ENCODE measurements at regions not wholly inside any gene's neighbourhood (a gene's known extent, or its start where the extent isn't known, plus 50 kb on each side); places are given as distances from the start of the nearest gene placed in this dataset.
A peak's percentile ranks its signal among the peaks of the same experiment; 100 is the strongest.
"Not testable (repeated sequence)": the region's sequence is repeated elsewhere in the genome, so short reads cannot be mapped to it uniquely, and the experiment has no call there.

DNA sequence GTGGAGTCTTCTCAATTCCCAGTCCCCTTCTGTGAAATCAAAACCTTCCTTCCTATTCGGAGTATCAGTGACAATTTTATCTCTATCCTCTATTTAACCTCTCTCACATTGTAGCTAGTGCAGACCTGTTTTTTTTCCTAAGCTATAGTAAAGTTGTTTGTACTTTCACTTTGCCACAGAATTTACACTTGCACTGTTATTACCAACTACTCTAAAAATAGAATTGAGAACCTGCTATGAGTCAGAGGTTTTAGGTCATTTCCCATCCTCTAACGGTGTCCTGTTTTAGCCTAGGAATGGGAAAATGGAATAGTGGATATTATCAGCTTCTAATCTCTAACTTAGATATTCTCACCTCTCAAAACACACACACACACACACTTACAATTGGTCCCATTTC is 862.7 kb downstream of the NCAM2 start:
- DNase-seq, result no peak

DNA sequence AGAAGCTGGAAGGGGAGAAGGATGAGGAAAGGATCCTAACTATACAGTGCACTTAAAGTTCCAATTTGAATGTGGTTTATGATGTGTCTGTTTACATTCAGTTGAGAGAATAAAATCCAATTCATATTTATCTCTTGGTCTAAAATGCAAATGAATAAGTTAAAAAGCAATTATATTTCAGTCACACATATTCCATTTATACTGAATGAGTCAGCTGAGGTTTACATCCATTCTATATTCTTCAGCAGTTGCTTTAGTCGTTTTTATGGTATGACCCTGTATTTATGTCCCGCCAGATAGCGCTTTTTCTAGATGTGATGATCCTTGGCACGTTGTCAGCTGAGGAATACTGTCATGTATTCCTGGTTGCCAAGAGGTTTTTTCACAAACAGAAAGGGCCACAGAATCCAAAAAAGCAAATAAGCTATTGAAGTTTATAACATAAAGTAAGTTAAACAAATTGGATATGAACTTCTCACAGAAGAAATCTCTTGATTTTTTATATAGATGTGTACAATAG is 866.2 kb downstream of the NCAM2 start:
- DNase-seq, result no peak

DNA sequence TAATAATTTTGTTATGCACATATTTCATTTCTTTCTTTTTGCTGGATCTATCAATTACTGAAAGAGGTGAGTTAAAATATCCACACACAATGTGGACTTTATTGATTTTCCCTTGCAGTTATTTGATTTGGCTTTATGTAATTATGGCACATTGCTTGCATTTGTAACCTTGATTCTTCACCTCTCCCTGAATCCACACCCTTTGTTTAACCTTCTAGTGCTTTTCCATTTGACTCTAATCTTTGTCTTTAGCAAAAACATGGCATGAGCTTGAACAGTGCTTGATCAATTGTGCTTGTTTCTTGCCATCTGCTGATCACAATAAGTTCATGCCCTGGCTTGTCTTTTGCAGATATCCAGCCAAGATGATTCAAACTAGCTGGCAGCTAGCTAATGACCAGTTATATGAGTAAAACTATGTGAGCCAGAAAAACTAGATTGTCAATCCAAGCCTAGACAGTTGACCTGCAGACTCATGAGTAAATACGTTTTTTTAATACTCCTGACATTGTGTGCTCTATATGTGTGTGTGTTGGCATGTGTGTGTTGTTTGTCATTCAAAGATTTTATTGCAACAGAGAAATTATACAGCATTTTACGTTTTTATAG is 899.2 kb downstream of the NCAM2 start:
- no peak for DNase-seq

DNA sequence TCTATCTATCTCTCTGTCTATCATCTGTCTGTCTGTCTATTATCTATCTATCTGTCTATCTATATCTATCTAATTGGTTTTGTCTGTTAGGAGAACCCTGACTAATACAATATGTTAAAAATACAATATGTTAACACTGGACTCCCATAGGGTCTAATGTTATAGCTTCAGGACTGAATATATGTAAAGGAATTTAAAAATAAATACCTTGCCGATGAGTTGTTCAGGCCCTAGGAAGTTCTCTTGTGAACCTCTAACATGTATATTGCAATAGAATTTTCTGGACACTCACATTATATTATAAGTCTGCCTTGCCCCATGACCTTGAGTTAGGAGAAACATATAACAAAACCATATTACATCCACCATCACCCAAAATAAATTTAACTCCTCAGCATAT is 900.6 kb downstream of the NCAM2 start:
- DNase-seq, result no peak

DNA sequence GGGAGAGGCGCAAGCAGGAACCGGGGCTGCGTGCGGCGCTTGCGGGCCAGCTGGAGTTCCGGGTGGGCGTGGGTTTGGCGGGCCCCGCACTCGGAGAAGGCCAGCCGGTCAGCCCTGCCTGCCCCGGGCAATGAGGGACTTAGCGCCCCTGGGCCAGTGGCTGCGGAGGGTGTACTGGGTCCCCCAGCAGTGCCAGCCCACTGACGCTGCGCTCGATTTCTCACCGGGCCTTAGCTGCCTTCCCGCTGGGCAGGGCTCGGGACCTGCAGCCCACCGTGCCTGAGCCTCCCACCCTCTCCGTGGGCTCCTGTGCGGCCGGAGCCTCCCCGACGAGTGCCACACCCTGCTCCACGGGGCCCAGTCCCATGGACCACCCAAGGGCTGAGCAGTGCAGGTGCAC is 904.2 kb downstream of the NCAM2 start:
- DNase-seq, result not testable (repeated sequence)

DNA sequence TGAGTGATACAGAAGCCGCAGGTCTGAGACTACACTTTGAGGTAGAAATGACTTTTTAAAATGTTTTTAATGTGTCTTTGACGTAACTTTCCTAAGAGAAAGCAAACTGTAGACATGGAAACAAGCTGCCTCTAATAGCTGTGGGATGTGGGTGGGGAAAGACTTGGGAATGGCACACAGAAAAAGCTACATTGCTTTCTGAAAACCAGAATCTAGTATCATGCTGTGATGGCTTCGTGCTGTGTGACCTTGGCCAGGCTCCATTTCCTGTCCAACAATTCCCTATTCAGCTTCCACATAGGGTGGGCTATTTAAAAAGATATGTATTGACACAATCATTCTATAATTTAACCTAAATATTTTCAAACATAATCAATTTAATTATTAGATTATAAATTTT is 909.1 kb downstream of the NCAM2 start:
- no peak for DNase-seq

DNA sequence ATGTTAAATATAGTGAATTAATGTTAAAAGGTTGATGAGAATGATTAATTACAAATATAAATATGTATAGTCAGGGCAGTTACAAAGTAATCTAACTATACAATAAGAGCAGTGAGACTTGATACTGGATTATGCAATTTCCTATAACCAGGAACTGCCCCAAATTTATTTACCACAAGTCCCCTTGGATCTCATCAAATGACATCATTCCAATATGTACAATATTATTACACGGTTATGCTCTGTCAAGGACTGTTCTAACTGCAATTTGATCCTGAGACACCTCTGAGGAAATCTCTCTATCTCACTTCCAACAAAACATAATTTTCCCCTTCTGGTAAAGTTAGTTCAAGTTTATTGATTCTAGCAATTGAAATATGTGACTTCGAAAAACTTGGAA is 917.6 kb downstream of the NCAM2 start:
- no peak for DNase-seq

DNA sequence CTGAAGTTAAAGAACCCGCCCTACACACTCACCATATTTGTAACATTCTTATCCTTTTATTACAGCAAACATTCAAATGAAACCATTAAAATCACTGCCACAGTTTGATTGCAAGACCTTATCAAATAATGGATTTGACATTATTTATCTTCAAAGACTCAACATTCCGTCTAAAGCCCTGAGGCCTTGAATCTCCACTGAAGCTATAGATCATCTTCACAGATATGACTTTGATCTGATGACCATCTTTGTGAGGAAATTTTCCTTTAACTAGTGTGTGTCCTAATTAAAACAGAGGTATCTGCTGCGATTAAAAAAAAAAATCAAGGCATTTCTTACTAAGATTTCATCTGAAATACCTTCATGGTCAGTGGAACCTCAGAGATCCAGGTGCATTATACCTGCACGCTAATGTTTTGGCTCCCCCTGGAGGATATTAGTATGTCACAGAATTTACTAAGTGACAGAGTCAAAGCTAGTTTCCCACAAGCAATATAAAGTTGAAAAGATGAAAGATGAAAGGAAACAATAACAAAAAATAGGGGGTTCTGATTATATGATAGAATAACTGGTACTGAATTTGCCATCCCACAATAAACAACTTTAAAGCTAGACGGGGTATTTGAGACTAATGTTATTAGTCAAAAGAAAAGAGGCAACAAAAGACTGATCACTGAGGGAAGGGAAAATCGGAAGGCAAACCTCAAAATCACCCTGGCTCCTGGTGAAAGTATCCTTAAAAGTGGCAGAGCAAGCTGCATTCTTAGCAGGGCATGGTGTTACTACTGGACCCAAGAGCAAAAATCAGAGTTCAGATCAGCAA is 923.4 kb downstream of the NCAM2 start:
- DNase-seq, result peak in 1 of 2 experiments; percentile 1

DNA sequence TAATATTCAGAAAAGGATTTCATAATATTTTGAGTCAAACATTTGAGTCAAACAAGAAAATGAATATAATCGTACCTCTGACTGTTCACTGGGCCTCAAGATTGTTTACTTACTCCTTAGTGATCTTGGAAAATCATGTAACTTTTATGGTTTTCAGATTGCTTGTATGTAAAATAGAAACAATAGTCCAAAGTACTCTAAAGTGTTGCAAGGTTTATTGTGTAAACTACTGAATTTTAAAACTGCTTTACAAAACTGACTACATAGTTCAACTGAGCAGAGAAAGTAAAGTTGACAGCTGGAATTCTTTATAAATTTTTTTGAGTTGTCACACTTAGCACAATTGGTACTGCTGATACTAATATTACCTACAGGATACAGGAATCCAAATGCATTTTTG is 931.0 kb downstream of the NCAM2 start:
- no peak for DNase-seq

DNA sequence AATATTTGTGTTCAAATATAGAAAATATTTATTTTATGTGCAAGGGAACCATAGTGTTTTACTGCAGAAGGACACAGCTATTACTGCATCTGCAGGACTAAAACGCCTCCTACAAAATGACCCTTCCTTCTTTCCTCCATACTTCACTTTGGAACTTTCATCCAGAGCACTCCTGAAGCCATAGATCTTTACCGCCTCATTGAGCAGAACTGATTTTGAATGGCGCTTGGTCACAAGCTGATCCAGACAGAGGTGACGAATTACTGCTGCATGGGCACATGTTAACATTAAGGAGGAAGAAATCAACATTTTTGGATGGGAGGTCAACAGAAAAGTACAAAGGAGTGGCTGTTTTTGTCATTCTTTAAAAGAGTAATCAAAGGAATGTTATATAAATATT is 931.6 kb downstream of the NCAM2 start:
- no peak for DNase-seq

DNA sequence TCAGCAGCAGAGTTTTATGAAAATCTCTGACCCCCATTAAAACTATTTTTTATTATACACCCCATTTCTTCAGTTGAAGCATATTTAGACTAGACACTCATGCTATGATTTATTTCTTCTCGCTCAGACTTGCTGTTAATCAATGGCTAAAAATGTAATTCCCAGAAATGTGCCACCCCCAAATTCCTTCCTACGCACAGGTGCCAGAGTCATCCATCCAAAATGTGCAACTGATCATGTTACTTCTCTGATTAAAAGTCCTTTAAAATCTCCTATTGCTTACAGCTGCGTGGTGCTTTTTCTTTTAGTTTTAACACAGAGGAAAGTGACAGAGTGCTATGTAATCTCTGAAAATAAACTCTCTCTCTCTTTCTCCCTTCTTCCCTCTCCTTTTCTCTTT is 954.4 kb downstream of the NCAM2 start:
- DNase-seq, result no peak

DNA sequence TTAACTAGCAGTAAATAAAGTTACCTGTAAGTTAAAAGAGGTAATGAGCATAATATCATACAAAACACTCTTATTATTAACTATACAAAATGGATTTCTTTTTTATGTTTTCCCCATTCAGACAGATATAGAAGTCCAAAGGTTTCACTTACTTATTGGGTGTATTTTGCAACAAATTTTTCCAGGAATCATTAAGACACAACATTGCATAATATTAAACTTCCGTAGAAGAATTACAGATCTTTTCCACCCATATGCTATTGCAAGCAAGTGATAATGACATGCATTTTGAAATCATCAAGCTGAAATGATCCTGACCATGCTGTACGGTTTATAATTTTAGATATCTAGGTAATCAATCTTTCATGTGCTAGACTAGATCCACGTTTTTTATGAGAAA is 957.0 kb downstream of the NCAM2 start:
- no peak for DNase-seq

DNA sequence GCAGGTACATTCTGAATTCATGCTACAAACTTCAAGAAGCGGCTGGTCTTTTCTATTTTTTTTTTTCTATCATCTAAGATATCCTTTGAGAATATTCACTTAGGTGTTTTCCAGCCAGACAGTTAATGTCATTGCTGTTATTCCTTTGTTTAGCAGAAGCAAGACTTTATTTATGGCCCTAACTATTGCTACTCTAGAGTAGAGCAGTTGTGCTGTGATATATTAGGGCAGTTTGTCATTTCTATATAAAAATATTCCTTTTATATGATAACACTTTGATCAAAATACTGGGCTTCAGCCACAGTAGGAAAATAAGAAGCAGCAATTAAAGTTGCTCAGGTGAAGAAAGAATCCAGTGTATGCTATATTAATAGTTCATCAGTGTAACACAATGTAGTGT is 959.3 kb downstream of the NCAM2 start:
- no peak for DNase-seq

DNA sequence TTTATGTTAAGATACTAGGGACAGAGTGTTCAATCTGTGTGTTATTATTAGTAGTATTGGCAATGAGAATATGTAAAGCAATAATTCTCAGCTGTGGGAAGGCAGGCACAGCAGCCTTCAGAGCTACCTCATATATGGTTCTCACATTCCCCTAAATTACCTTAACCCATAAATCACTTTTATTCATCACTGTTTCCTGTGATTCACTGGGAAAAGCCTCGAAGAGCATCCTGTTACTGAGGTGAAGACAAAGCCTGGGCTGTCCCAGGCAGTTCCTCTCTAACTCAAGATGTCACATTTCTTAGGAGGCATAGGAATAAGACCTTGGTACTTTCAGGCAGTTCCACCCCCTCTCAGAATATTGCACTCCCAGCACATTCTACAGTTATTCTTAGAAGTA is 965.7 kb downstream of the NCAM2 start:
- no peak for DNase-seq

DNA sequence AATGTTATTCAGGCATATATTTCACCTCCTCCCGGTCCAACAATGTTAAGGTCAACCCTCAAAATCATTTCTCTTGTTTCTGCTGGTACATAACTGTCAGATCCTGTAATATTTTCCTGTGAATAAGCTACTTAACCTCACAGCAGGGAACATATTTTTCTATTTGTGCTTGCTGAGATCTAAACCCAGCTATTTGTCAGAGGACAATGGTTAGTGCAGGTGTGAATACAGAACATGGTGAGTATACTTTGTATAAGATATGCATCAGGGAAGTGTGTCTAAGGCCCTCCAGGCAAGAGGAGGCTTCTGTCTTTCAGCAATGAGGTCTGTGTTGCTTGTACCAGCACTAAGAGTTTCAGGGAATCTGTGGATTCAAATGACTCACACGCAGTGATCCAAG is 970.6 kb downstream of the NCAM2 start:
- no peak for DNase-seq

DNA sequence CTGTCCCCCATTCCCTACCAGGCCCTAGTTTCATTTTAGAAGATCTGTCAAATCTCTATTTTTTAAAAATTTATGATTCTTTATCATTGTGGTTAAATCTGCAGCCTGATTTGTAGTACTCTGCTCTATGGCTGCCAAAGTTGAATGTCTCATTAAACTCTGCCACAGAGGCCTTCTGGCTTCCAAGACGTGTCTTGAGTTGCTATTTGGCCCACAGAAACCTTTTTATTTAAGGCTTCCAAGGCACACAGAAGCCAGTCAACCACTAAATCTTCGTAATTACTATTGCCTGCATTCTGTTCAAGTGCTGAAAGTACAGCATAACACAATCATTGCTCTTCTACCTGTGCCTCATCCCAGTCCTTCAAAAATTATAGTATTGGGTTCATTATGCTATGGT is 971.0 kb downstream of the NCAM2 start:
- no peak for DNase-seq

DNA sequence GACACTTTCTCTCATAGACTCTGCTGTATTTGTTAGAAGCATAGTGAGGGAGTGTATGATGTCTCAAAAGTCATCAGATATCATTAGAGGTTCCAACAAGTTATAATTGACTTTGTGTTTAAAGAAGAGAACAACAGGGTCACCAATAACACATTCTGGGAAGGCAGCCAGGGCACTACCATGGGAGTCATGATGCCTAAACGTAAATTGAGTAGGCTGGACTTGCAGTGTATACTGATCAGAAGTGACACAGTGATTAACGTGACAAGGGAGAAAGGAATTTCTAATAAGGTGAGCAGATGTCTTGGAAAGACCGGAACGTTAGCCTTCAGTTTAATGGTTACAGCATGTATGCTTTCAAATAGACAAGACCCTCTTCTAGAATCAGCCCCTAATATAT is 973.2 kb downstream of the NCAM2 start:
- DNase-seq, result no peak

DNA sequence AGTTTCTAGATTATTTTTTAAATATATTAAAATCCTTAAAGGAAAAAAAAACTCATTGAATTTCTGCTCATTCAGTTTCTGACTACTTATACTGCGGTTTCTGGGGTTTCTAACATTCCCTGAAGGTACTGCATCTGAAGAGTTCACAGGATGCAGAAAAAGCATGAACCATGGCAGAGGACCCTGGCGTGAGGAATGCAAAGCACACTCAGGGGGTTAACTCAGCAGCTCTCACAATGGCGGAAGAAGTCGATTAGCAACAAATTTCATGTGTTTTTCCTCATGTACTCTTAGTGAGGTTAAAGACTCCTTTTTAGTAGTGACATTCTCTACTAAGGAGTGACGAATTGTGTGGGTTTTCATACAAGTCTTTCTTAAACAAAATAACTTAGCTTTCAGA is 975.6 kb downstream of the NCAM2 start:
- no peak for DNase-seq

DNA sequence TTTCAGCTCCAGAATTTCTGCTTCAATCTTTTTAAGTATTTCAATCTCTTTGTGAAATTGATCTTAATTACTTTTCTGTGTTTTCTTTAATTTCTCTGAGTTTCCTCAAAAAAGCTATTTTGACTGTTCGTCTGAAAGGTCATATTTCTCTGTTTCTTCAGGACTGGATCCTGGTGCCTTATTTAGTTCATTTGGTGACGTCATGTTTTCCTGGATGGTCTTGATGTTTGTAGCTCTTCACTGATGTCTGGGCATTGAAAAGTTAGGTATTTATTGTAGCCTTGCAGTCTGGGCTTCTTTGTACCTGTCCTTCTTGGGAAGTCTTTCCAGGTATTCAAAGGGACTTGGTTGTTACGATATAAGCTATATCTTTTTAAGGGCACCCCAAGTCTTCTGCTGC is 998.7 kb downstream of the NCAM2 start:
- DNase-seq, result no peak

DNA sequence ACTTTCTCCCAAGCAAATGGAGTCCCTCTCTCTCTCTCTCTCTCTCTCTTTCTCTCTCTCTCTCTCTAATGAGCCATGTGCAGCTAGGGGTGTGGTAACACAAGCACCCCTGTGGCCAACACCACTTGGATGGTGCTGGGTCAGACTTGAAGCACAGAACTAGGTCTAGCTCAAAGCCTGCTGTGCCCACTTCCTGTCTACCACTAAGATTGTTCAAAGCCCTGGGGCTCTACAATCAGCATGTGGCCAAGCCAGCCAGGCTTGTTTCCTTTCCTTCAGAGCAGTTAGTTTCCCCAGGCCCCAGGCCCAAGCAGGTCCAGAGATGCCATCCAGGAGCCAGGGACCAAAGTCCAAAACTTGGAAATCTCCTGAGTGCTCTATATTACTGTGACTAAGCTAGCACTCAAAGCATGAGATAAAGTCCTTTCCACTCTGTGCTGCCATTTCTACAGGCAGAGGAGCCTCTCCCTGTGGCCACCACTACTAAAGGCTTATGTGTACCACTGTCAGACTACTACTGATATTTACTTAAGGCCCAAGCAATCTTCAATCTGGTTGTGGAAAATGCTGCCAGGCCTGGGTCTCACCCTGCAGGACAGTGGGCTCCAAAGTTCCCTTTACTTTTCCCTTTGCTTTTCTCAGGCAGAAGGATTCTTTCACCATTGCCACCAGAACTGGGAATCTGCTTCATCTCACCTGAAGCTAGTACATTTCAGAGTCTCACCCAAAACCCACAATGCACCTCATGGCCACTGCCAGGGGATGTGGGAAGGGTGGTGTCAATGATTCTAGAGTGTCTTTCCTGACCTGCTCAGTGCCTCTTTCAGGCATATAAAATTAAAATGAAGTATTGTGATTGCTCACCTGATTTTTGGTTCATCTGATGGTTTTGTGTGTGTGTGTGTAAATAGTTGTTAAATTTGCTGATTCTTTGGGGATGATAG is 999.5 kb downstream of the NCAM2 start:
- DNase-seq, result no peak

DNA sequence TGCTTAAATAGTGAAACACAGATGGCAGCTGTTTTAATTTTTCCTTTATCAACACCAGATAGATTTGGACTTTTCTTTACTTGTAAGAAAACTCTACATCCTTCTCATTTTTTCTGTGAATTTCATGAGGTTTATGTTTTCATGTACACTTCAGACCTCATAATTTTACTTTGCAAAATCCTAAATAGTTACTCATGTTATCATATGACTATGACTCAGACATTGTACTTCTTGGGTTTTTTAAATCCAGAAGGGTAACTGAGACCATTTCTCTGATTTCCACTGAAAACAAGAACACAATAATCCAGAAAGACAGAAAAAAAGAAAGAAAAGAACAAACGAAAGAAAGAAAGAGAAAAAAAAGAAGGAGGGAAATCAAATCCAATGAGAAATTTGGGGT is 1021.6 kb downstream of the NCAM2 start:
- no peak for DNase-seq

DNA sequence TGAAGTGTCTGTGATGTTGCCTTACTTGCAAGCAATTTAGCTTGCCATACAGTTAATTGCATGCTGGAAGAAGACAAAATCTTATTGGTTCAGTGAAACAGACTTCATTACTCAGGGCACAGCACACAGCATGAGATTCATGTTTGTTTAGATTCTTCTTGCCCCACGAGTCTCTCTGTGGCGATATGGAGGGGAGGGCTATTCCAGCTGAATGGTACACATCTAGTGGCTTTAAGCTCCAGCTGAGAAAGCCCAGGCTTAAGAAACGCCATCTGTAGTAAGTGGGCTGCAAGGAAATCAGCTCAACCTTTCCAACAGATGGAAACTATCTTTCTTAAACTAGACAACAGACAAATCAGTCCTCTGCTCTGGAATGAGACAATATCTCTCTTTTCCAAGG is 1022.0 kb downstream of the NCAM2 start:
- no peak for DNase-seq

DNA sequence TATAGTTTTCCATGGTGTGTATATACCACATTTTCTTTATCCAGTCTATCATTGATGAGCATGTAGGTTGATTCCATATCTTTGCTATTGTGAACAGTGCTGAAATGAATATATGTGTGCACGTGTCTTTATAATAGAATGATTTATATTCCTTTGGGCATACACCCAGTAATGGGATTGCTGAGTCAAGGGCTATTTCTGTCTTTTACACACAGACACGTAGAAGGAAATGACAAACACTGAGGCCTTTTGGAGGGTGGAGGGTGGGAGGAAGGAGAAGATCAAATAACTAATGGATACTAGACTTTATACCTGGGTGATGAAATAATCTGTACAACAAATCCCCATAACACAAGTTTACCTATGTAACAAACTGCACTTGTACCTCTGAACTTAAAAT is 1025.7 kb downstream of the NCAM2 start:
- DNase-seq, result not testable (repeated sequence)

DNA sequence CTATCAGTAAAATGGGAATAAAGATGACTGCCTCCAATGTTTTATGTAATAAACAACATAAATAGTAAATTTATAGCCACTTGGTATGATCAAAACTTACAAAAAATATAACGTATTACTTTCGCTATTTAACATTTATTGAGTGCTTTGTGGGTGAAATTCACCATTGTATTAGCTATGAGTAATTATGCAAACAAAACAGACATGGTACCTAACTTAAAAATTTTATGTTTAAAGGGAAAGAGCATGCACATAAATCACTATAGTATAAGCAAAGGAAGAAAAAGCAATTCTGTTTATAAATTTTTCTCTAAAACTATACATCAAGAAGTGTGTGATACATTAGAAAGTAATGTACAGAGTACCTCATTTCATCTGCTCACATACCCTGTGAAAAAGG is 1046.2 kb downstream of the NCAM2 start:
- no peak for DNase-seq

All from NCI-H187 (cell line).